GM18519 (cell line): ENCODE measurements at regions not wholly inside any gene's neighbourhood (a gene's known extent, or its start where the extent isn't known, plus 50 kb on each side); places are given as distances from the start of the nearest gene placed in this dataset.

ENCODE experiments used
- ATAC-seq: cut with Tn5 transposase; IDR thresholded peaks from one replicate; pipeline ENCODE4 v1.9.1; 2021; ENCODE audit warnings: mild to moderate bottlenecking, moderate library complexity; ENCODE audit not compliant: unreplicated experiment, low FRiP score

- ATAC-seq, result no peak
These were observed 86.4 kb upstream of the NTM start for GRCh38 chr11:131284041-131284440.

- ATAC-seq, result no peak
These were observed 81.8 kb upstream of the NTM start for GRCh38 chr11:131288521-131289091.

GRCh38 chr11:131290185-131290584 lies 80.2 kb upstream of the NTM start:
- no peak for ATAC-seq

GRCh38 chr11:131295986-131296385 lies 74.4 kb upstream of the NTM start:
- ATAC-seq, result no peak

- ATAC-seq, result no peak
These were observed 73.0 kb upstream of the NTM start for GRCh38 chr11:131297441-131297840.

- ATAC-seq, result no peak
These were observed 70.6 kb upstream of the NTM start for GRCh38 chr11:131299598-131300438.

- no peak for ATAC-seq
These were observed 70.0 kb upstream of the NTM start for GRCh38 chr11:131300439-131300717.

GRCh38 chr11:131301306-131301705 lies 69.1 kb upstream of the NTM start:
- no peak for ATAC-seq

GRCh38 chr11:131302836-131303235 lies 67.6 kb upstream of the NTM start:
- ATAC-seq, result no peak

GRCh38 chr11:131303611-131304119 lies 66.8 kb upstream of the NTM start:
- no peak for ATAC-seq

GRCh38 chr11:131305005-131305404 lies 65.4 kb upstream of the NTM start:
- ATAC-seq, result no peak

GRCh38 chr11:131307506-131307905 lies 62.9 kb upstream of the NTM start:
- no peak for ATAC-seq

- ATAC-seq, result no peak
These were observed 60.6 kb upstream of the NTM start for GRCh38 chr11:131309776-131310175.

GRCh38 chr11:131311776-131312514 lies 58.5 kb upstream of the NTM start:
- ATAC-seq, result no peak
